ENCODE measurements at regions not wholly inside any gene's neighbourhood (a gene's known extent, or its start where the extent isn't known, plus 50 kb on each side); places are given as distances from the start of the nearest gene placed in this dataset.

- H3K9me3 Mint-ChIP-seq (ENCODE audit: insufficient read depth): no peaks in the 10 kb centered on the region
- intact Hi-C loops (cut with micrococcal nuclease): no loop called here
- no peak overlapping the region for H3K27ac Mint-ChIP-seq
- ChIA-PET CTCF (no interaction called here), POLR2A (no interaction called here)
- 56% methylated on average over 6 of the region's 6 CpGs for WGBS (ENCODE audit: insufficient coverage)
- H3K4me2 ChIP-seq (replicated peaks; ENCODE audit: low read depth, low read length, poor library complexity, severe bottlenecking): no peak overlapping the region
- no peaks in the 10 kb centered on the region for H3K4me1 Mint-ChIP-seq
- no peak overlapping the region for H3K4me3 Mint-ChIP-seq
- H3K9ac ChIP-seq (ENCODE audit: low read length): no peak overlapping the region
- no peaks in the 10 kb centered on the region for H3K27me3 Mint-ChIP-seq
- DNase-seq: no peak
- H3K27ac ChIP-seq (ENCODE audit: low read length in 2 of 2): no peak overlapping the region
- H3K36me3 ChIP-seq (replicated peaks in 1 of 2; ENCODE audit: control extremely low read depth in 1 of 2, control insufficient read depth in 1 of 2, extremely low read depth in 1 of 2, insufficient read depth in 2 of 2, low read length in 1 of 2): no peaks in the 10 kb centered on the region
- H4K20me1 ChIP-seq (ENCODE audit: control insufficient read depth, insufficient read depth, low read length, poor library complexity, severe bottlenecking): no peaks in the 10 kb centered on the region
- H3K4me3 ChIP-seq (ENCODE audit: control extremely low read depth in 1 of 5, extremely low read depth in 1 of 5, insufficient read depth in 1 of 5, low read depth in 2 of 5, low read length in 4 of 5): no peak overlapping the region
- TF ChIP-seq CTCF (IDR thresholded peaks at IDR 0.05) (no peak), EZH2 (IDR thresholded peaks at IDR 0.05; ENCODE audit: borderline replicate concordance, insufficient read depth, low read depth, low read length, poor library complexity, severe bottlenecking) (no peak)
- no peak for ATAC-seq (ENCODE audit: low read depth)
- H3K27me3 ChIP-seq (replicated peaks in 1 of 4; ENCODE audit: control extremely low read depth in 1 of 4, control insufficient read depth in 3 of 4, insufficient read depth in 4 of 4, low read length in 3 of 4): no peaks in the 10 kb centered on the region
- no peaks in the 10 kb centered on the region for H3K79me2 ChIP-seq (ENCODE audit: control insufficient read depth, insufficient read depth, low read length)
- H2AFZ ChIP-seq (ENCODE audit: insufficient read depth, low read depth, low read length, poor library complexity, severe bottlenecking): no peak overlapping the region
- H3K9me3 ChIP-seq (ENCODE audit: control extremely low read depth in 1 of 3, control insufficient read depth in 2 of 3, insufficient read depth in 1 of 3, low read length in 2 of 3): peaks cover 0 to 7% (median 0%) of the 10 kb centered on the region in 3 donors
- H3K4me1 ChIP-seq (ENCODE audit: control insufficient read depth in 2 of 2, insufficient read depth in 2 of 2, low read length in 2 of 2): no peaks in the 10 kb centered on the region
These were observed 493.4 kb upstream of the TMEM132C start for GRCh38 chr12:127773520-127773919.

- H3K27me3 Mint-ChIP-seq: no peaks in the 10 kb centered on the region
- Histone ChIP-seq H3K36me3 (replicated peaks in 1 of 2; ENCODE audit: control extremely low read depth in 1 of 2, control insufficient read depth in 1 of 2, extremely low read depth in 1 of 2, insufficient read depth in 2 of 2, low read length in 1 of 2) (no peaks in the 10 kb centered on the region), H2AFZ (ENCODE audit: insufficient read depth, low read depth, low read length, poor library complexity, severe bottlenecking) (no peak overlapping the region), H3K79me2 (ENCODE audit: control insufficient read depth, insufficient read depth, low read length) (no peaks in the 10 kb centered on the region), H3K4me2 (replicated peaks; ENCODE audit: low read depth, low read length, poor library complexity, severe bottlenecking) (no peak overlapping the region), H3K27me3 (replicated peaks in 1 of 4; ENCODE audit: control extremely low read depth in 1 of 4, control insufficient read depth in 3 of 4, insufficient read depth in 4 of 4, low read length in 3 of 4) (no peaks in the 10 kb centered on the region), H3K4me3 (ENCODE audit: control extremely low read depth in 1 of 5, extremely low read depth in 1 of 5, insufficient read depth in 1 of 5, low read depth in 2 of 5, low read length in 4 of 5) (no peak overlapping the region), H3K9me3 (ENCODE audit: control extremely low read depth in 1 of 3, control insufficient read depth in 2 of 3, insufficient read depth in 1 of 3, low read length in 2 of 3) (peaks cover 0 to 7% (median 0%) of the 10 kb centered on the region in 3 donors), H3K9ac (ENCODE audit: low read length) (no peak overlapping the region), H4K20me1 (ENCODE audit: control insufficient read depth, insufficient read depth, low read length, poor library complexity, severe bottlenecking) (no peaks in the 10 kb centered on the region), H3K27ac (ENCODE audit: low read length in 2 of 2) (no peak overlapping the region), H3K4me1 (ENCODE audit: control insufficient read depth in 2 of 2, insufficient read depth in 2 of 2, low read length in 2 of 2) (no peaks in the 10 kb centered on the region)
- POLR2A ChIA-PET: no interaction called here
- TF ChIP-seq EZH2 (IDR thresholded peaks at IDR 0.05; ENCODE audit: borderline replicate concordance, insufficient read depth, low read depth, low read length, poor library complexity, severe bottlenecking) (no peak), CTCF (IDR thresholded peaks at IDR 0.05) (no peak)
- no peak overlapping the region for H3K27ac Mint-ChIP-seq
- H3K4me1 Mint-ChIP-seq: no peaks in the 10 kb centered on the region
- CTCF ChIA-PET: no interaction called here
- H3K9me3 Mint-ChIP-seq (ENCODE audit: insufficient read depth): no peaks in the 10 kb centered on the region
- ATAC-seq (ENCODE audit: low read depth) (no peak), DNase-seq (no peak)
- intact Hi-C loops (cut with micrococcal nuclease): no loop called here
- no peak overlapping the region for H3K4me3 Mint-ChIP-seq
- WGBS (ENCODE audit: insufficient coverage): 84% methylated on average over 5 of the region's 5 CpGs
These were observed 492.1 kb upstream of the TMEM132C start for GRCh38 chr12:127774828-127775227.

Data from B cell (primary cell).